ENCODE measurements at regions not wholly inside any gene's neighbourhood (a gene's known extent, or its start where the extent isn't known, plus 50 kb on each side); places are given as distances from the start of the nearest gene placed in this dataset.

GRCh38 chr4:176507845-176508533 lies 188.2 kb downstream of the SPCS3 start:
- DNase-seq (ENCODE audit: low spot score), result no peak

- no peak for DNase-seq (ENCODE audit: low spot score)
Measured at GRCh38 chr4:176508780-176509331, 189.1 kb downstream of the SPCS3 start.

GRCh38 chr4:176525576-176525975 lies 205.8 kb downstream of the SPCS3 start:
- peak; percentile 53 for DNase-seq (ENCODE audit: low spot score)

- no peak for DNase-seq (ENCODE audit: low spot score)
Measured at GRCh38 chr4:176526704-176527103, 206.9 kb downstream of the SPCS3 start.

- no peak for DNase-seq (ENCODE audit: low spot score)
Measured at GRCh38 chr4:176529574-176529973, 209.8 kb downstream of the SPCS3 start.

DNA sequence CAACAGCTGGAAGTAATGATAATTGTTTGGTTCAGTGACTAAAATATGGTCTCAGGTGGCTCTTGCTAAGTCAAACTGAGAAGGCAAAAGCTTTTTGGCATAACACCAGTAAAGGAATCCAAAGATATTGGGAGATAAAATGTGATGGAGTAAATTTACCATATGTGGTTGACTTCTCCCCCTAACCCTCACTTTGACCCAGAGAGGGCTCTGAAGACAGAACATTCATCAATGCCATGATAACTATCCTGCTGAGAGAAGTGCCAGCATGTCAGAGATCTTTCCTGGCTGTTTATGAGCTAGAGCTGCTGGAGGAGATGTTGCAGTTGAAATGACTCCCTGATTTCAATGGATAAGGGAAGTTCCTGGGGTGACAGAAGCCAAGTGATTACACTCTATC lies 213.4 kb downstream of the SPCS3 start:
- no peak for DNase-seq (ENCODE audit: low spot score)

- no peak for DNase-seq (ENCODE audit: low spot score)
Measured at GRCh38 chr4:176534566-176534965, 214.8 kb downstream of the SPCS3 start.

DNA sequence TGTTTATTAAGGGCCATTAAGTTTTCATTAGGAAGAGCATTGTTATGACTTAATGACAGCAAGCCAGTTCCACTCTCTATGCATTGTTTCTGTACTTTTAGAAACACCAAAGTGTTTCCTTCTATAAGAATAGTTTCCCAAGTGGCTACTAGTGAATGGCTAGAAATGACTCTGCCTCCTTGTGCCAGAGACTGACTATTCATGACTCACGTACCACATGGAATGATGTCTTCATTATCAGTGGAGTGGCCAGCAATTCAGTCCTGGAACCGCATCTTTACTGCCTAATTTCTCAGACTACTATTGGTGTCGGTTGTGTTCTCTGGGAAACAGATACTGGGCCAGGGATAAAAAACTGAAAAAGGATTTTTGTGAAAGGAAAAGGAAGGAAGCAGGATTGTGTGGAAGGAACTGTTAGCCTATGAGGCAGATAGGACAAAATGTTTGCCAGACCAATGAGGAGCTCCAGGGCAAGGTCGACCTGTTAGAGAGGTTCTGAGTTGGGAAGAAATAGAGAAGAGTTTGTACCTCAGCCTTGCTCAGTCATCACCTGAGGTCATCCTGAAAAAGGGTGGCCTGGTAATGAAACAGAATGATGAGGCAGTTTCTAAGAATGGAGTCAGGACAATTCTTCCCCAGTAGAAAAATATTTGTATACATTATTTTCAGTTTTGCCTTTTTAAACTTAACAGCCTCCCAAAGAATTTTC lies 218.6 kb downstream of the SPCS3 start:
- DNase-seq (ENCODE audit: low spot score), result peak; percentile 58

DNA sequence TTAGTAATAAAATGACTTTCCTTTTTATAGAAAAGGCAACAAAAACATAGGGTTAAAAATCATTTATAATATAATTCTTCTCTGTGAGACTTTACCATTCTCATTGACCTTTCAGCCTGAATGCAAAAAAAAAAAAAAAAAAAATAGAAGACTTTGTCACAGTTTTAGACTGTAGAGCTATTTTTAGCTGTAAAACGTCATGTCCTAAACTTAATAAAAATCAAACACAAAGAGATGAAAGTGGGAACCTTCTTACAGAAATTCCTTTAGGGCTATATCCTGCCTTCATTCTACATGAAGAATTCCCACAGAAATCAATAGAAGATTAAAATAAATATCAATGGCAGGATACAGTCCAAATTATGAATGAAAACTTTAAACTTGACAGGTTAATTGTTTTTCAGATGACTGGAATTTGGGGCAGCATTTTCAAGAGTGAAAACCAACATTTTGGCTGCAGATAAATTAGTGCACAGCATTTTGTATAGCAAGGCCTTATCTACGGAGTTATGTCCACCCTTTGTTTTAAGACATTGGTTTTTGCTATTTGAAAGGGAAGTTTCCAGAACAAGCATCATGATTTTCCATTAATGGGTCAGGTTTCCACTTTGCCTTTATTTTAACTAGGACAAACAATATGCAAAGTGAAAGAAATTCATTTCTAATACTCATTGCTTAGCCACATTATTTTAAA lies 219.5 kb downstream of the SPCS3 start:
- DNase-seq (ENCODE audit: low spot score), result no peak

DNA sequence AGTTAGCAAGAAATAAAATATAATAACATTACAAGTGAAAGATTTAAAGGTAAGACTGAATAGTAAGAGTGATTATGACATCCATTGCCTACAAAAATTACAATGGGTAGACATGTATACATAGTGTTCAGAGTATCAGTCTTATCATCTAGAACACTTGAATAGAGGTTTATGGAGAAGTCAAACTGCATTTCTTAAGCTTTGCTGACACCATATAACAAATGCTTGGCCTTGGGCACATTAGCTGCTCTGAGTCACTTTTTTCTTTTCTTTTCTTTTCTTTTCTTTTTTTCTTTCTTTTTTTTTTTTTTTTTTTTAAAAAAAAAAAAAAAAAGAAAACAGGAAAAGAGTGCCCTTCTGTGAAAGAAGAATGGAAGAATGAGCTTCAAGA lies 220.0 kb downstream of the SPCS3 start:
- DNase-seq (ENCODE audit: low spot score), result no peak

GRCh38 chr4:176540814-176541213 lies 221.0 kb downstream of the SPCS3 start:
- no peak for DNase-seq (ENCODE audit: low spot score)

- DNase-seq (ENCODE audit: low spot score), result no peak
Measured at GRCh38 chr4:176545872-176546271, 226.1 kb downstream of the SPCS3 start.

GRCh38 chr4:176546975-176547374 lies 227.2 kb downstream of the SPCS3 start:
- no peak for DNase-seq (ENCODE audit: low spot score)

- DNase-seq (ENCODE audit: low spot score), result no peak
Measured at GRCh38 chr4:176548571-176548970, 228.8 kb downstream of the SPCS3 start.

GRCh38 chr4:176549161-176549865 lies 229.5 kb downstream of the SPCS3 start:
- peak; percentile 51 for DNase-seq (ENCODE audit: low spot score)

- no peak for DNase-seq (ENCODE audit: low spot score)
Measured at GRCh38 chr4:176558661-176559060, 234.1 kb downstream of the VEGFC start.

- DNase-seq (ENCODE audit: low spot score), result no peak
Measured at GRCh38 chr4:176561368-176561767, 231.4 kb downstream of the VEGFC start.

GRCh38 chr4:176563591-176563990 lies 229.1 kb downstream of the VEGFC start:
- no peak for DNase-seq (ENCODE audit: low spot score)

- DNase-seq (ENCODE audit: low spot score), result peak; percentile 21
Measured at GRCh38 chr4:176565049-176565448, 227.7 kb downstream of the VEGFC start.

GRCh38 chr4:176566769-176567168 lies 226.0 kb downstream of the VEGFC start:
- peak; percentile 13 for DNase-seq (ENCODE audit: low spot score)

GRCh38 chr4:176568238-176568637 lies 224.5 kb downstream of the VEGFC start:
- DNase-seq (ENCODE audit: low spot score), result no peak

GRCh38 chr4:176569301-176569700 lies 223.4 kb downstream of the VEGFC start:
- DNase-seq (ENCODE audit: low spot score), result no peak

All from COLO829 (cell line).